Stimulated activated naive CD8-positive, alpha-beta T cell treated with anti-CD3 and anti-CD28 coated beads, Interleukin-15, Interleukin-2, amounts not matched to agents 100 ng/mL and 50 ng/mL, for 24 hours (primary cell): ENCODE measurements at regions not wholly inside any gene's neighbourhood (a gene's known extent, or its start where the extent isn't known, plus 50 kb on each side); places are given as distances from the start of the nearest gene placed in this dataset.

Experiments
- H3K27ac Mint-ChIP-seq: one replicate; pipeline ENCODE4 v1.8.0; 2021; ENCODE audit warnings: mild to moderate bottlenecking, mixed read lengths
- H3K27me3 Mint-ChIP-seq: one replicate; pipeline ENCODE4 v1.8.0; 2021; ENCODE audit warnings: mixed read lengths
- H3K36me3 Mint-ChIP-seq: one replicate; pipeline ENCODE4 v1.8.0; 2021; ENCODE audit warnings: low read depth, mixed read lengths
- H3K4me1 Mint-ChIP-seq: one replicate; pipeline ENCODE4 v1.8.0; 2021; ENCODE audit warnings: low read depth, mixed read lengths
- H3K4me3 Mint-ChIP-seq: one replicate; pipeline ENCODE4 v1.8.0; 2021; ENCODE audit warnings: mild to moderate bottlenecking, mixed read lengths
- H3K9me3 Mint-ChIP-seq: one replicate; pipeline ENCODE4 v1.8.0; 2021; ENCODE audit warnings: mixed read lengths

GRCh38 chr2:16333681-16334080 lies 332.0 kb downstream of the CYRIA start:
- no peak overlapping the region for H3K27ac Mint-ChIP-seq
- no peaks in the 10 kb centered on the region for H3K4me1 Mint-ChIP-seq
- no peaks in the 10 kb centered on the region for H3K36me3 Mint-ChIP-seq
- peaks cover 5% of the 10 kb centered on the region for H3K9me3 Mint-ChIP-seq
- no peaks in the 10 kb centered on the region for H3K27me3 Mint-ChIP-seq
- no peak overlapping the region for H3K4me3 Mint-ChIP-seq

- Mint-ChIP-seq H3K27ac (no peak overlapping the region), H3K36me3 (no peaks in the 10 kb centered on the region), H3K4me1 (no peaks in the 10 kb centered on the region), H3K9me3 (no peaks in the 10 kb centered on the region), H3K4me3 (no peak overlapping the region), H3K27me3 (no peaks in the 10 kb centered on the region)
Observed at GRCh38 chr2:16332681-16333557, 332.7 kb downstream of the CYRIA start.

- H3K9me3 Mint-ChIP-seq = no peaks in the 10 kb centered on the region
Observed at GRCh38 chr2:16331772-16332171, 333.9 kb downstream of the CYRIA start.

GRCh38 chr2:16330982-16331381 lies 334.7 kb downstream of the CYRIA start:
- Mint-ChIP-seq H3K4me1 (no peaks in the 10 kb centered on the region), H3K9me3 (no peaks in the 10 kb centered on the region), H3K4me3 (no peak overlapping the region), H3K36me3 (no peaks in the 10 kb centered on the region), H3K27ac (no peak overlapping the region), H3K27me3 (no peaks in the 10 kb centered on the region)

More at GRCh38 chr2:16331772-16332171, 333.9 kb downstream of the CYRIA start:
- H3K27me3 Mint-ChIP-seq = no peaks in the 10 kb centered on the region
- H3K27ac Mint-ChIP-seq = no peak overlapping the region
- H3K36me3 Mint-ChIP-seq = no peaks in the 10 kb centered on the region
- no peak overlapping the region for H3K4me3 Mint-ChIP-seq
- H3K4me1 Mint-ChIP-seq = no peaks in the 10 kb centered on the region

GRCh38 chr2:16330571-16330970 lies 335.1 kb downstream of the CYRIA start:
- Mint-ChIP-seq H3K4me1 (no peaks in the 10 kb centered on the region), H3K27me3 (no peaks in the 10 kb centered on the region), H3K36me3 (no peaks in the 10 kb centered on the region), H3K9me3 (no peaks in the 10 kb centered on the region), H3K27ac (no peak overlapping the region), H3K4me3 (no peak overlapping the region)

GRCh38 chr2:16330012-16330411 lies 335.6 kb downstream of the CYRIA start:
- Mint-ChIP-seq H3K4me1 (no peaks in the 10 kb centered on the region), H3K9me3 (no peaks in the 10 kb centered on the region), H3K27me3 (no peaks in the 10 kb centered on the region), H3K27ac (no peak overlapping the region), H3K36me3 (no peaks in the 10 kb centered on the region), H3K4me3 (no peak overlapping the region)

- Mint-ChIP-seq H3K27ac (no peak overlapping the region), H3K36me3 (no peaks in the 10 kb centered on the region), H3K4me1 (no peaks in the 10 kb centered on the region), H3K27me3 (no peaks in the 10 kb centered on the region), H3K9me3 (no peaks in the 10 kb centered on the region), H3K4me3 (no peak overlapping the region)
Observed at GRCh38 chr2:16329421-16329820, 336.2 kb downstream of the CYRIA start.

GRCh38 chr2:16328521-16329190 lies 337.0 kb downstream of the CYRIA start:
- Mint-ChIP-seq H3K4me1 (no peaks in the 10 kb centered on the region), H3K4me3 (no peak overlapping the region), H3K36me3 (no peaks in the 10 kb centered on the region), H3K9me3 (no peaks in the 10 kb centered on the region), H3K27ac (no peak overlapping the region), H3K27me3 (no peaks in the 10 kb centered on the region)

GRCh38 chr2:16327326-16327725 lies 338.3 kb downstream of the CYRIA start:
- Mint-ChIP-seq H3K4me1 (no peaks in the 10 kb centered on the region), H3K27me3 (no peaks in the 10 kb centered on the region), H3K4me3 (no peak overlapping the region), H3K36me3 (no peaks in the 10 kb centered on the region), H3K27ac (no peak overlapping the region), H3K9me3 (no peaks in the 10 kb centered on the region)

GRCh38 chr2:16326711-16327300 lies 338.8 kb downstream of the CYRIA start:
- Mint-ChIP-seq H3K4me3 (no peak overlapping the region), H3K27me3 (no peaks in the 10 kb centered on the region), H3K27ac (no peak overlapping the region), H3K9me3 (no peaks in the 10 kb centered on the region), H3K36me3 (no peaks in the 10 kb centered on the region), H3K4me1 (no peaks in the 10 kb centered on the region)

- Mint-ChIP-seq H3K27ac (no peak overlapping the region), H3K9me3 (no peaks in the 10 kb centered on the region), H3K4me3 (no peak overlapping the region), H3K27me3 (no peaks in the 10 kb centered on the region), H3K36me3 (no peaks in the 10 kb centered on the region), H3K4me1 (no peaks in the 10 kb centered on the region)
Observed at GRCh38 chr2:16325976-16326510, 339.6 kb downstream of the CYRIA start.

GRCh38 chr2:16325016-16325975 lies 340.3 kb downstream of the CYRIA start:
- no peaks in the 10 kb centered on the region for H3K27me3 Mint-ChIP-seq
- no peaks in the 10 kb centered on the region for H3K36me3 Mint-ChIP-seq
- no peak overlapping the region for H3K4me3 Mint-ChIP-seq
- H3K27ac Mint-ChIP-seq = no peak overlapping the region
- H3K9me3 Mint-ChIP-seq = no peaks in the 10 kb centered on the region
- H3K4me1 Mint-ChIP-seq = no peaks in the 10 kb centered on the region

GRCh38 chr2:16324544-16324937 lies 341.1 kb downstream of the CYRIA start:
- Mint-ChIP-seq H3K36me3 (no peaks in the 10 kb centered on the region), H3K9me3 (no peaks in the 10 kb centered on the region), H3K27me3 (no peaks in the 10 kb centered on the region), H3K4me1 (no peaks in the 10 kb centered on the region), H3K4me3 (no peak overlapping the region), H3K27ac (no peak overlapping the region)
